ENCODE measurements at regions not wholly inside any gene's neighbourhood (a gene's known extent, or its start where the extent isn't known, plus 50 kb on each side); places are given as distances from the start of the nearest gene placed in this dataset.

DNA sequence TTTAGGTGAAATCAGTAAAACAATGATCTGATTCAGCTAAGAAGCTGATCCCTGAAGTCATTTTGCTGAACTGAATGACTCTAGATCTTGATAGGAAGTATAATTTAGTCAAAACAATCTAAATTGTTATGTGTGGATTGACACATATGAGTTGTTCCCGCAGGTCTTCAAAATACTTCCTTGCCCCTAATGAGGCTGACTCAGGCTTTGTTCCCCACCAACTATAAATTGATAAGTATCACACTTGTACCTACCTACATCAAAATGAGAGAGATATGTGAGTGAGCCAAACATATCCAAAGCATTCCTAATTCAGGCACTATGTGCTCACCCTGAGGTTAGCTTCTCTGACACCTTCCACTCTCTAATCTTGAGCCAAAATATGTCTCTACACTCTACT is 507.1 kb downstream of the PLPP3 start:
- no peak for DNase-seq (ENCODE audit: low read depth)

DNA sequence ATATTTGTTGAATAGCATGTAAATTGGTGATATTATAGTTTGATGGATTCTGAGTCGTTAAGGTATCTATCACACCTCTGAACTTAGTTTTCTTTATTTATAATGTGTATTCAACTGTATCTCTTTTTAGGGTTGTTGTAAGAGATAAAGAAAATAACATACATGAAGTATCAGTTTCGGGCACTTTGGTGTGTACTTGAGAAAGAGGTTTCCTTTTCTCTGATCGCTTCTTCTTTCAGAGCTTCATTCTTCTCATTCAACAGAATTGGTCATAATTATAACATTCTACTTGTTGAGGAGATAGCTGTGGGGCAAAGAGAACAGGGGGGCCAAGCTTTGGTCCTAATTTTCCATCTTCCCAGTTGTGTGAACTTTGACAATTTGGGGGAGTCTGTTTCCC is 508.0 kb downstream of the PLPP3 start:
- no peak for DNase-seq (ENCODE audit: low read depth)

DNA sequence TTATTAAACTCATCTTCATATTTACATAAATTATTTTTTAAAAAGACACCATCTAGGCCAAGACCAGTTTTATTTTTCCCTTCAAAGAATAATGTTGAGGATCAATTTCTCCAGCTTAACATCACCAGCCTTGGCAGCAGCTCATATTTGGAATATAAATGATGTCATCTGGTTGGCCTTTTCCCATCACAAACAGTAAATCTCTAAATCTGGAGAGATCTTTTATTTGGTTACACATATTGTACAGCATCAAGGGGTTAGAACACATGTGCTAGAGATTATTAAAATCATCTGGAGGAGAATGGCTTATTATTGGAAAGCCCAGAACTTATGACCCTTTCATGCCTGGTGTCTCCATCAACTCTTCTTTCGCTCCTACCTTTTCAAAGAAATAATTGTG is 508.8 kb downstream of the PLPP3 start:
- peak; percentile 86 for DNase-seq (ENCODE audit: low read depth)

DNA sequence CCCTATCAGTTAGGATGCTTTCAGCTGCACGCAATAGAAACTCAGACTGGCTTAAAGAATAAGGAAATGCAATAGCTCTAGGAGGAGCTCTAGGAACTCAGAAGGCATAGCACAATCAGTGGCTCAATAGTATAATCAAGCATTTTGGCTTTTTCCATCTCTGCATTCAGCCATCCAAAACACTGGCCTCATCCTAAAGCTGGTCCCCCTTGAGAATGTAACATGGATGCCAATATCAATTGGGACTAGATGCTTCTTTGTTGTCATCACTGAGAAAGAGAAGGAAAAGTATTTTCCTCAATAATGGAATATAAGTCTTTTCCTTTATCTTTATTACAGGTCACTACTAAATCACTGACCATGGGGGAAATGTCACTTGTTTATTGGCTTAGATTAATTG is 509.5 kb downstream of the PLPP3 start:
- DNase-seq (ENCODE audit: low read depth): no peak

DNA sequence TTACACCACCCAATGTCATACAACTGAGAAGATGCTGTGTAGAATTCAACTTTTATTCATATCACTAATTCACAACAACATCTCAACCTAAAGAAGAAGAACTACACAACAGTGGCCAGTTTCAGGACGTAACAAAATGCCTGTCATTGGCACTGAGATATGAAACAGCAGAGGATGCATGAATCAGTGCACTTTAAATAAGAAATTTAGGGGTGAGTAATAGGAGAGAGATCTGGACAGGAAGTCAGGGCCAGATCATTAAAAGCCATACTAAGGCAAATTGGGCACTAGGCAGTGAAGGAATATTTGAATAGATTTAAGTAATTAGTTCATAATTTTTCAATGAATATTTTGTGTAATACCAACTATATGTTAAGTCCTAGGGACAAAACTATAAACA is 510.5 kb downstream of the PLPP3 start:
- DNase-seq (ENCODE audit: low read depth): peak; percentile 57

DNA sequence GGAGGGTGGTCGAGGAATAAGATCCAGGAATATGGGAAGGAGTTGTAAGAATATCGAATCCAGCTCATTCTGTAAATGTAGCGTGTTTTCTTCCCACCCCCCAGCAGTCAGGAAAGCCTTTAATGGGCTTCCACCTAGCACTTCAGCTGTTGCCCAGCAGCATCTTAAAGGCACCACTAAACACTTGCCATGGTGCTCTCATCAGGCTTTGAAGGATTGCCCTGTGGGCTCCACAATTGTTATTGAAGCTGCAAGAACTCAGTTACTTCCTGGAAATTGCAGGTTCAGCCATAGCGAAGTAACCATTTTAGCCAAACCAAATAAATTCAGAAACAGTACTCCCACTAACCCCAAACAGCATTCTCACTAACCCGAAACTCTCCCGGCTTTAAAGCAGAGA is 511.2 kb downstream of the PLPP3 start:
- DNase-seq (ENCODE audit: low read depth): peak; percentile 70

DNA sequence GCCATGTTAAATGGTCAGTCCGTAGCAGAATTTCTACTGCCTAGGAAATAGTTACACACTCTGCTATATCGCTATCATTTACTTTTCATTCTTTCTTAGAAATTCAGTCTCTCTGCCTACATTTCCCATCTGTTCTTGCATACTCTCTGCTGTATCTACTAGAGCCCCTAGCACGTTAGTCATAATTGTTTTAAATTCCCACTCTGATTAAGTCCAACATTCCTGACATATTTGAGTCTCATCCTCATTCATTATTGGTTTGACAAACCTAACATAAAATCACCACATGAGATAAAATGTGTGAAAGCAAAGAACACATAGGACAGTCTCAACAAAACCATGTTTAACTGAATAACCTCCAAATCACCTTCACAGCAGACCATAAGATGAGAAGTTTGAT is 513.6 kb downstream of the PLPP3 start:
- no peak for DNase-seq (ENCODE audit: low read depth)

DNA sequence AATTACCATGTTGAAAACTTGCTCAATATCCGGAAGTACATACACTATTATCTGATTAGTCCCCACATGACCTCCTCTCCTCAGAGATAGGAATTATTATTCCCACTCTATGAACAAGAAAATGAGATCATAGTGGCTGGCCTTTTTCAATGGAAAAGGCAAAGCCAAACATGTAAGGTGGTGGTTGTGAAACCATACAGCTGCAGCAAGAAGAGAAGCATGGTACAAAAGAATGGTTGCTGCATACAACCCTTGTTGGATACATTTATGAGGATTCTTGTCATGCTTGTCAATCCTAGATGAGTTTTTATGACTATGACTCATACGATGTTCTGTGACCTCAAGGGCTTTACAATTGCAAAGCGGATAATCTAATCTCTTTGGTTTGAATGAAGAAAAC is 514.7 kb downstream of the PLPP3 start:
- DNase-seq (ENCODE audit: low read depth): no peak

DNA sequence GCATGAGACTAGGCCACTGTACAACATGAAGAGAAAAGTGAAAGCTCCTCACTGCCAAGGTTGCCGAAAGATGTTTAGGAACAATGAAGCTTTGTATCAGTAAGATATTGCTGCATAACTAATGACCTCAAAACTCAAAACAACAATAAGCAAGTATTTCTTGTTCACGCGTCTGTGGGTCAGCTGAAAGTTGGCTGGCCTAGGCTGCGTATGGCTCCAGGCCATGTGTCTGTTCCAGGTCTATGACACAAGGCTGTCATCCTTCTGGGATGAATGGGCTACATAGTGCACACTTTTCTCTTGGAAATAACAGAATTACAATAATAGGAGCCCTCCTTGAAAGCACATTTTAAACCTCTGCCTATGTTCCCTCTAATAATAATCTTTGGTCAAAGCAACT is 515.9 kb downstream of the PLPP3 start:
- DNase-seq (ENCODE audit: low read depth): no peak

DNA sequence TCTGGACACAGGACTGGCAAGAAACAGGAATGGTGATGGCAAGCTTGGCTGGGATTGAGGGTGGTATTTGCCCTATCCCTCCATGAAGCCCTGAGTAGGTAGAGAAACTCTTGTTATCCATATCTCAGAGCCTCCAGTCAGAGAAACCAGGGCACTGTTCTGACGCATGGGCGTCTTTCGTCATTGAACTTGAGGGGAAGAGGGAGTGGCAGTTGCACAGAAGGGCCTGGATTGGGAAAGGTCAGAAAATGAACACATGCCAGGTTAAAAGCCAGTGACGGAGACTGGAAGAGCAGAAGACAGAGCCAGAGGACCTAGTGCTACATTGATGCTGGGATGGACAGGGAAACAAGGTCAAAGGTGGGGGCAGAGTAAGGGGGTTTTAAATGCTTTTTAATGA is 516.7 kb downstream of the PLPP3 start:
- DNase-seq (ENCODE audit: low read depth): no peak

DNA sequence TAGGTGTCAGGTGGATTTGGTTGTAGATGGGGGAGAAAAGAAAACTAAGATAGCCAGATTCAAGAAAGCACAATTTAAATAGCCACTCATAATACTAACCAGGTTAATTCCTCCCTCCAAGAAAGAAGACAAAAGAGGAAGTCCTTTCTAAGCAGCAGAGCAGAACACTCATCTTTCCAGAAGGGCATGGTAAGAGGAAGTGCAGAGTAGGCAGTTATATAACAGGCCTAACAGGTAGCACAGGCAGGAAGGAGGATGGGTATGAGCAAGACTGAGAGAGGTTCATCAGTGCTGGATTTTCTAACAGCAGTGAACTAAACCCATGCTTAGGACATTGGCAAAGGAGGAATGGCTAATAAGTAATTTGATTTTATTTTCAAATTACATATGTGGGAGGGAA is 517.5 kb downstream of the PLPP3 start:
- no peak for DNase-seq (ENCODE audit: low read depth)

DNA sequence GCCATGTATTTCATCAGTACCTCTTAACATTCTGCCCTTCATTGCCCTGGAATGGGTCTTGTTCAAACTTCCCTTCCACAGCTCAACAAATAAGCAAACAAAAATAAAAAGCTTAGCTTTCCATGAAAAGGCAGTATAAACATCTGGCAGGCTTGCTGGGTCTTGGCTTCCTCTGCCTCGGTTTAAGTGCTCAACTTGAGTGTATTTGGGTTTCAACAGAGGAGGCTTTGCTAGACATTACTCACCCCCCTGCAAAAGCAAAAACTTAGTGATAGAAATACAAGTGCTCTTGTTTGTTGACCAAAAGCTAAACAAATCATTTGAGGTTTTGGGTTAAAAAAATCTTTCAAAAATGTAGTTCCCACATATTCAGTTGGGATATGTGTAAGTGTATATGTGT is 518.5 kb downstream of the PLPP3 start:
- DNase-seq (ENCODE audit: low read depth): peak; percentile 72

DNA sequence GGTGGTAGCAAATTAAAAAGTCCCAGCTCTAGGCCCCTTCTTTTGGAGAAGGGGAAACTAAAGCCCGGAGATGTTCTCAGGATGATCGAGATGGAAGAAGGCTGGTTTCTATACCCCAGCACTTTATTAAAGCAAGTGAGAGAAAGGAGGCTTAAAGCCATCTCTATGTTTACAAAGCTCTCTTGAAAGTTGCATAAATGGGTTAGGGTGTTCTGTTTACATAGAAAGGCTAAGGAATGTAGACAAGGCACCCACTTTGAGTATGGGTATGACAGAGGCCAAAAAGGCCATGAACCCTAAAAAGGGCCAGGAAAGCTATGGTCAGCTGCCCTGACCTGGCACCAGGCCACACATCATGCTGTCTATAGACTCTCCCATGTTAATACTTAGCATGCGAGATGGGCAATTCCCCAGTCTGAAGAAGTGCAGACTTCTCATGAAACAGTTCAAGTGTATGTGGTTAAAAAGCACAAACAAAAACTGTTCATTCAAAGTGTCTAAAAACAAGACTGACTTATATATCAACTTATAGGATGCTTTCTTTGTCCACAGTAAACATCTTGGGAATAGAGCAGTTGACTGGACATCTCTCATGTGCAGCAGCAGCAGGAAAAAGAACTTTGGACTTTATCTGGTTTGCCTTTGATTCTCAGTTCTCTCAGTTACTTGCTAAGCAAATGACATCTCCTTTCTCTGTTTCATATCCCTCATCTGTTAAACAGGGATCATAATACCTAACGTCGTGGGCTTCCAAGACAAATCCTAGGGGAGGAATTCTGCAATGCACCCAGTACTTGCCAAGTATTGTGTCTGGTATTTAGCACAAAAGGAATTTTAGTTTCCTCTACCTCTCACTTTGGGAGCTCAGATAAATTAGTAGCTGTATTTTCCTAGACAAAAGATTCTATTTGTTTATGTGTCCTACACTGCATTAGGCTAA is 521.6 kb downstream of the PLPP3 start:
- DNase-seq (ENCODE audit: low read depth): no peak

DNA sequence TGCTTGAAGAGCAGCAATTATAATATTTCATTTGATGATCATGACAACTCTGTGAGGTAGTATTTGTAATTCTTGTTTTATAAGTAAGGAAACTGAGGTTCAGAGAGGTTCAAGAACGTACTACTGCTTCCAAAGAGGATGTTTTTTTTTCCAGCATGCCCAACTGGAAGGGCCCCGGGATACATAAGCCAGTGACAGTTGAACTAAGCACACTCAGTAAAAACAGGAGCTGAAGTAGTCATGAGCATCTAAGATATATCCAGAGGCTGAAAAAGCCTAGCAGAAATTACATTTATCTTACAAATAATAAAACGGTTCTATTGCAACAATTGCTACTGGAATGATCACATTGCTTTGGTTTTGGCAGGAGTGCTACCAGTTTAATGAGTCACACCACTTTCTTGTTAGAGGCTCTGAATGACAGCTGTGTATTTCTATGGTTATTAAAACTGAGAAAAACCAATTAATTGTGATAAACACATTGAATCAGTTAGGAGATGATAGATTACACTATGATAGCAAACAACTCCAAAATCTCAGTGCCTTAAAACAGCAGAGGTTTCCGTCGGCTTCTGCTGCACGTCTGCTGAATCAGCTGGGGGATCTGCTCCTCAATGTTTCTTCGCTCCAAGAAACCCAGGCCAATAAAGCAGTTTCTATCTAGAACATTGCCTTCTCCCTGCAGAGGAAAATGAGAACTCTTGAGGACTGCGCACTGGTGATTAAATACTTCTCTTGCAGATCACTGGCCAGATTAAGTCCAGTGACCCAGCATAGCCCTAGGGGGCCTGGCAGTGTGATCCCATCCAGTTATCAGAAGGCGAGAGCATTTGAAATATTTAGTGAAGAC is 522.7 kb downstream of the PLPP3 start:
- DNase-seq (ENCODE audit: low read depth): peak; percentile 72

DNA sequence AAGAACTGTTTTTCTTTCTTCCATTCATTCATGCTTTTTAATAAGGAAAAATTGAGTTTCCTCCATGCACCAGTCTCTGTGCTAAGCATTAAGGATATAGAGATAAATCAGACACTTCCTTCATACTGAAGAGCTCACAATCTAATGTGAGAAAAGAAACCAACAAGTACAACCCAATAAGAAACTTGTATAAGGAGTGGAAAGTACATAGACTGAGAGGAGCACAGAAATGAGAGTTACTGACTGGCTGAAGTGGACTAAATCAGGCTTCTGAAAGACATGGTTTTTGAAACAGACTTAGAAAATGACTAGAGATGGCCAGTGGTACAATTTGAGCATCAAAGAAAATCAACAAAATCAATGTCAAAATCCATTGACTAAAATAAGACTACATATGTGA is 524.4 kb downstream of the PLPP3 start:
- no peak for DNase-seq (ENCODE audit: low read depth)

DNA sequence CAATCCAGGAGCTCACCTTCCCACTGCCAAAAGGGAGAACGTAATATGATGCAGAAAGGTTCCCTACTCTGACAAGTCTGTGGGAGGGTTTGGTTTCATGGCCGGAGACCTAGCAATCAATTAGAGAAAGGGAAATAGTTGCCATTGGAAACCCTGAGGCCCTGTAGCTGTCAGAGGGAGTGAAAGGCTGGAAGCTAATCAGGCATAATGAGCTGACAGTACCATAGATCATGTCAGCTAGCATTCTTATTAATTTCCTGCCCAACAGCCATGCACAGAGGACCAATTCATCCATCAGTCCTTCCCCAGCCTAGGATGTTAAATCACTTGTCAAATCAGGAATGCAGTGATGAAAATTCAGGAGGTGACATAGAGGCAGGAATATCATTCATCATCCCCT is 527.3 kb downstream of the PLPP3 start:
- no peak for DNase-seq (ENCODE audit: low read depth)

DNA sequence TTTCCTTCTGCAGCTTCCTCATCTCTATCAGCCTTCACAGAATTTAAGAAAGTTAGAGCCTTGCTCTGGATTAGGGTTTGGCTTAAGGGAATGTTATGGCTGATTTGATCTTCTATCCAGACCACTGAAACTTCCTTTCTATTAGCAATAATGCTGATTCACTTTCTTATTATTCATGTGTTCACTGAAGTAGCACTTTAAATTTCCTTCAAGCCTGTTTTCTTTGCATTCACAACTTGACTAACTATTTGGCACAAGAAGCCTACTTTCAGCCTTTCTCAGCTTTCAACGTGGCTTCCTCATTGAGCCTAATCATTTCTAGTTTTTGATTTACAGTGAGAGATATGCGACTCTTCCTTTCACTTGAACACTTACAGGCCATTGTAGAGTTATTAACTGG is 528.5 kb downstream of the PLPP3 start:
- DNase-seq (ENCODE audit: low read depth): no peak

DNA sequence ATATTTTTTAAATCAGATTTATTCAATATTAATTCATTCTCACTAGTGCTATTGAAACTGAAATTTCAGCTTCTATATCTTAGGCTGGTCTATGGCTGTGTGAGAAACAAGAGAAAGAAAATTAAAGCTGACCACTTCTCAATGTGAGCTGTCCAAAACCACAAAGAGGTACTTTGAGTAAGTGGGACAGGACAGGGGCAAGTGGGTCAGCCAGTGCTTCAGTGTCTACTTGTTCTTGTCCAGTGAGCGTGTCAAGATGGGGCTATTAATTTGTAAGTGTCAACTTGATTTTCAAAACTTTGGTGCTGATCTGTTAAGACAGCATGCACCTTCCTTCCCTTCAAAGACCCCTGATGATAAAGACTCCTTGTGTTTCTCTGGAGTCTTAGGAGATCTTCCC is 533.9 kb downstream of the PLPP3 start:
- no peak for DNase-seq (ENCODE audit: low read depth)

DNA sequence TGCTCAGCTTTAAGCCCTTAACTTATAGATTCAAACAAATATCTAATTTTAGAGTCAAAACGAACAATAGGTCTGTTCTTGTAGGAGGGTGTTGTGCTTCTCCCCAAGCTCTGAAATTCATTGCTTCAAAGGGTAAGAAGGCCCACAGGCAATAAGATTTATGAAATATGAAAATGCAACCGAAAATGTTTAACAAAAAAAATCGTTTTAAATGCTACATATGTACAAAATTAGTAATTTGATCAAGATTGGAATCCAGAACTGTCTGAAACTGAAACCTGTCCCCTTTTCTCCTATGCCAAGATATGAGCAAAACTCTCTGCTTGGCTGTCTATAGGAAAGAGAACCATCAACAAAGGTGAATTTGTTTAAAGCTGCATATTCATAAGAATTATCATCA is 534.3 kb downstream of the PLPP3 start:
- DNase-seq (ENCODE audit: low read depth): no peak

DNA sequence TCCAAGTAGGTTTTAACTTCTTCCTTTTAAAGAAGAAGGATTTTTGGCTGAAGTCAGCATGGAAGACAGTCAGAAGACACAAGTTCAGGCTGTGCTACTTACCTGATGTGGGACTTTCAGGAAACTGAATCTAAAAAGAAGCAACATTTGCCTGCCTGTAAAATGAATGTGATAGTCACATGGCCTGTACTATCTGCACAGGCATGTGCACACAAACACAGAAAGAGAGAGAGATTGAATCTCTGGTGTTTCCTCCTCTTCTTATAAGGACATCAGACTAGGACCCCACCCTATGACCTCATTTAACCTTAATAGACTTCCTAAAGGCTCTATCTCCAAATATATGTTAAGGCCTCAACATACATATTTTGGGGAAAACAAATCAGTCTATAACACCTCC is 542.9 kb downstream of the PLPP3 start:
- DNase-seq (ENCODE audit: low read depth): no peak

DNA sequence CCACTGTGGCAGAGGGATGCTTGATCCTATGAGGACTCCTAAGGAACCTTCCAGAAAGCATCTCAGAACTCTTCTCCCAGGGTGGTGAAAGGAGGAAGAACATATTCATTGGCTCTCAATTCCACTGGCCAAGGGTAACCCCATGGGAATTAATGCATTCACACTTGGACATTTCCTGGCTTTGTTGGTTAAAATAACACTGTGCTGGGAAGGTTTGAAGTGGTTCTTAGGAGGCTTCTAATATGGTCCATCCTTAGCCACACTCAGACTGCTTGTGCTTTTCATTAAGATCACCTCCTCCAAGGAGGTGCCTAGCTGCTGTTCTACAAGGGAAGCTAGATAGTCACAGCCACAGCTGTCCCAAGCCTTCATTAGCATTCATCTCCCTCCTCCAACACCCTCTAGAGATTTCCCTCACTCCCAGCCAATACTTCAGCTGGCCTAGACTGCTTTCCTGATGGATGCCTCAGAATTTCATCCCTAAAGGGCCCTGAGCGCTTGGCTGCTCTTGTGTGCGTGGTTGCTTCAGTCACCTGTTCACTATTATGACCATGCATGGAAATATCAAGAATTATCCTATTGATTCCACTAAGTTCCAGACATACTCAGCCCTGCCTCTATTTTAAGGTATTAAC is 544.4 kb downstream of the PLPP3 start:
- no peak for DNase-seq (ENCODE audit: low read depth)

DNA sequence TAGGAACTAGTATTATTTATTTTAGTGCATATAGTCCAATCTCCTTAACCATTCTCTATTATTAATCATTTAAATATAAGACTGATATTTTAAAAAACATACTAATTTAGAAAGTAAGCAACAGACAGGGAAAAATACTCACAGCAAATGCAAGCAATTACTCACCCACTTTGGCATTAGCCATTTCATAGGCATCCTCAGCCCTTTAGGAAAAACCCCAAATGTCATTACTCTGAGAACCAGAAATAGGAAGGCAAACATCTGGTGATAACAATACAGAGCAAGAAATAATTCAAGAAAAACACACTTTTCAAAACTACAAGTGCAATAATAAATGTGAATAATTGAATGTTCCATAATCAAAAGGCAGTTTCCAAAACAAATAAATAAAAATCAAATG is 545.1 kb downstream of the PLPP3 start:
- peak; percentile 54 for DNase-seq (ENCODE audit: low read depth)

Measured in stromal cell of bone marrow (primary cell).